NCI-H1436 treated with DMSO at 0.1 percent for 48 hours (cell line): ENCODE measurements at regions not wholly inside any gene's neighbourhood (a gene's known extent, or its start where the extent isn't known, plus 50 kb on each side); places are given as distances from the start of the nearest gene placed in this dataset.

ENCODE experiments used
- DNase-seq: peaks from one replicate; lab custom pipeline; 2025; lab: John Stamatoyannopoulos, UW

DNA sequence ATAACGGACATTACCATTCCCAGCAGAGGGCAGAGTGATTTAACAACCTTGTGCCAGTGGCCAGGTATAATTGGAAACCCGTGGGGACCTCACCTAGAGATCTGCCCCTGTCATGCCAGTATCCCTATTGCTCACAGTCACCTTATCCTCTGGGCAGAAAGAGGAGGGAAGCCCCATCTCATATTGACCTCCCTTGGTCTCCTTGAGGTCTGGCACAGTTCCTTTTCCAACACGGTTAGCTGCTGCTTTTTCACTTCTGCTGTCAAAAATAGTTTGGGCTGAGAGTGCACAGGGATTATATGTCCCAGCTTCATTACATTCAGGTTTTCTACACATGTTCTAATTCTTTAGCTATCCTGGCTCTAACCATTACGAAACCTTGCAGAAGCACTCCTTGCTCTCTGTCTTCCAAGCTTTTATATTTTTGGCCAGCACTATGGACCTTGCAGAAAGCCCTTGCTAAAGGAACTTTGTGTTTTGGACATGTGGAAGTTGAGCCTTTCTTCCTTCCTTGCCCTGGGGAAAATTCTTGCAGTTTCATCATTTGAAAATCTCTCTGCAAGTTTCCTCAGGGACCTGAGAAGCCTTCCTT lies 111.7 kb upstream of the MIS18BP1 start:
- DNase-seq = no peak

DNA sequence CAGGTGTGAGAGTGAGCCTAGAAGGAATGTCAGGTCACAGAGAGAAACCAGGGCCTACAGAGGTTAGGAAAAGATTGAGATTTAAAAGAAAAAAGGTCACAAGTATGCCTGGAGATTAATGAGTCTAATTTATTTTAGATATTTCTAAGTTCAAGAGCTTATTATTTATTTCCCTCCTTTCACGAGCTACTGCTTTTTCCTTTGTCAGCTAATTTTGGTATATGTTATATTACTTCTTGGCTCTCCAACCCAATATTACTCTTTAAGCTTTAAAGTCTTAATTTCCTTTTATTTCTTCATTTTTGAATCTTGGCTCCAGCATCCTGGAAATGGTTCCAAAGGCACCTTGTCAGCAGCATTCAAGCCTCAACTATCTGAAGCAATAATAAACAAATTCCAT lies 109.5 kb upstream of the MIS18BP1 start:
- no peak for DNase-seq

- no peak for DNase-seq
Measured at GRCh38 chr14:45361727-45362126, 108.7 kb upstream of the MIS18BP1 start.

DNA sequence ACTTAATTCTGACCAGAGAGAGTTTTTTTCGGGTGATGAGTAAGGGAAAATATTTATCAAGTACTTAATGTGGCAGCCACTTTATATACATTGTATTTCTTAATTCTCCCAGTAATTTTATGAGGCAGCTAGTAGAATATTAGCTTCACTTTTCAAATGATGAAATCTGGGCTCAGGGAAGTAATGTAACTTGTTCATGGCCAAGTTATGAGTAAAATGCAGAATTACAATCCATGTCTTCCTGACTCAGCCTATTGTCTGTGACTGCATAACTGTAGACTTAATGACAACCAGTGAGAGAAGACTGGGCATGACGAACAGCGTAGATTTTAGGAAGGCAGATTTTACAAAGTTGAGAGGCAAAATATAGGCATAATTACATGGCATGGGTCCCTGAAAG lies 106.7 kb upstream of the MIS18BP1 start:
- no peak for DNase-seq

GRCh38 chr14:45332360-45332988 lies 79.5 kb upstream of the MIS18BP1 start:
- no peak for DNase-seq

- no peak for DNase-seq
Measured at GRCh38 chr14:45308745-45309397, 55.9 kb upstream of the MIS18BP1 start.
